CD14-positive monocyte (primary cell): ENCODE measurements at regions not wholly inside any gene's neighbourhood (a gene's known extent, or its start where the extent isn't known, plus 50 kb on each side); places are given as distances from the start of the nearest gene placed in this dataset.

Source experiments
- DNase-seq, 3 donors: peaks; one replicate each; pipeline ENCODE4 v3.0.0-alpha.2; 2011 to 2022
- H2AFZ ChIP-seq: 2 replicates; pipeline ENCODE4 v1.6.0; 2012; ENCODE audit warnings: mild to moderate bottlenecking, low read depth, low read length, inconsistent platforms; ENCODE audit not compliant: insufficient read depth, poor library complexity, severe bottlenecking
- H3K27ac ChIP-seq, 2 donors: 1 replicate in 1 of 2; 2 replicates in 1 of 2; pipeline ENCODE4 v1.5.1; 2012 to 2013; ENCODE audit warnings: low read length in 2 of 2, control low read depth in 1 of 2, inconsistent platforms in 1 of 2, low read depth in 1 of 2, mild to moderate bottlenecking in 1 of 2
- H3K27me3 ChIP-seq, 2 donors: one replicate each; pipeline versions ENCODE4 v1.6.0 to v1.6.1; 2011 to 2013; ENCODE audit warnings: low read length in 2 of 2; ENCODE audit not compliant: control insufficient read depth in 2 of 2, insufficient read depth in 2 of 2
- H3K36me3 ChIP-seq, 2 donors: replicated peaks in 1 of 2; 1 replicate in 1 of 2; 2 replicates in 1 of 2; pipeline versions ENCODE4 v1.5.1 to v1.6.1; 2012 to 2013; ENCODE audit warnings: low read length in 2 of 2, control low read depth in 1 of 2, inconsistent platforms in 1 of 2, mild to moderate bottlenecking in 1 of 2; ENCODE audit not compliant: insufficient read depth in 2 of 2, control insufficient read depth in 1 of 2
- H3K4me1 ChIP-seq, 2 donors: 1 replicate in 1 of 2; 2 replicates in 1 of 2; pipeline versions ENCODE4 v1.5.1 to v1.6.1; 2012 to 2013; ENCODE audit warnings: low read length in 2 of 2, control low read depth in 1 of 2, inconsistent platforms in 1 of 2, mild to moderate bottlenecking in 1 of 2, moderate library complexity in 1 of 2; ENCODE audit not compliant: insufficient read depth in 2 of 2, control insufficient read depth in 1 of 2
- H3K4me2 ChIP-seq: replicated peaks from 2 replicates; pipeline ENCODE3; 2012; ENCODE audit warnings: low read length, moderate library complexity, mild to moderate bottlenecking; ENCODE audit not compliant: poor library complexity, severe bottlenecking; ENCODE audit errors: extremely low read depth
- H3K4me3 ChIP-seq, 3 experiments: fragments of 200-600 bp in 1 of 3; sonication (generic) in 1 of 3; replicated peaks in 1 of 3; 1 replicate in 2 of 3; 2 replicates in 1 of 3; pipeline ENCODE4 v1.5.1; 2011 to 2013; ENCODE audit warnings: low read length in 3 of 3, mild to moderate bottlenecking in 3 of 3, control low read depth in 2 of 3, low read depth in 2 of 3, inconsistent platforms in 1 of 3, moderate library complexity in 1 of 3
- H3K79me2 ChIP-seq: 2 replicates; pipeline ENCODE4 v1.6.0; 2012; ENCODE audit warnings: mild to moderate bottlenecking, control low read depth, inconsistent platforms, low read length, moderate library complexity; ENCODE audit not compliant: insufficient read depth
- H3K9ac ChIP-seq: 2 replicates; pipeline ENCODE4 v1.6.0; 2017; ENCODE audit warnings: low read length, mild to moderate bottlenecking; ENCODE audit not compliant: insufficient read depth, poor library complexity, severe bottlenecking
- H3K9me3 ChIP-seq, 2 donors: replicated peaks in 1 of 2; 1 replicate in 1 of 2; 2 replicates in 1 of 2; pipeline versions ENCODE4 v1.5.1 to v1.6.1; 2012 to 2013; ENCODE audit warnings: low read length in 2 of 2, control low read depth in 1 of 2; ENCODE audit not compliant: control insufficient read depth in 1 of 2, insufficient read depth in 1 of 2
- H4K20me1 ChIP-seq: 2 replicates; pipeline ENCODE4 v1.6.0; 2012; ENCODE audit warnings: mild to moderate bottlenecking, low read length, control low read depth, moderate library complexity; ENCODE audit not compliant: insufficient read depth
- H3K27ac Mint-ChIP-seq, 7 donors: one replicate each; pipeline ENCODE4 v1.8.0; 2020; ENCODE audit warnings: mild to moderate bottlenecking in 7 of 7, mixed read lengths in 7 of 7, moderate library complexity in 6 of 7, inconsistent platforms in 2 of 7
- H3K27me3 Mint-ChIP-seq, 3 donors: one replicate each; pipeline ENCODE4 v1.8.0; 2021 to 2022; ENCODE audit warnings: low read depth in 3 of 3, mild to moderate bottlenecking in 3 of 3, mixed read lengths in 3 of 3, moderate library complexity in 3 of 3, inconsistent platforms in 1 of 3
- H3K36me3 Mint-ChIP-seq, 2 donors: one replicate each; pipeline ENCODE4 v1.8.0; 2020; ENCODE audit warnings: mixed read lengths in 2 of 2, inconsistent platforms in 1 of 2, mild to moderate bottlenecking in 1 of 2
- H3K4me1 Mint-ChIP-seq: one replicate; pipeline ENCODE4 v1.8.0; 2020; ENCODE audit warnings: mild to moderate bottlenecking, mixed read lengths
- H3K4me3 Mint-ChIP-seq, 2 donors: one replicate each; pipeline ENCODE4 v1.8.0; 2020; ENCODE audit warnings: mild to moderate bottlenecking in 2 of 2, mixed read lengths in 2 of 2, moderate library complexity in 1 of 2
- H3K9me3 Mint-ChIP-seq, 7 donors: one replicate each; pipeline ENCODE4 v1.8.0; 2020 to 2022; ENCODE audit warnings: mixed read lengths in 7 of 7, mild to moderate bottlenecking in 6 of 7, moderate library complexity in 6 of 7, inconsistent platforms in 2 of 7
- WGBS: methylation state at CpG from one replicate; pipeline ENCODE4 v1.1.5; 2013; ENCODE audit warnings: missing lambda C conversion rate; ENCODE audit not compliant: insufficient coverage; 5-methylcytosine and 5-hydroxymethylcytosine counted together
- intact Hi-C, 2 donors: fragments of 100-400 bp; cut with micrococcal nuclease; formaldehyde crosslinking; loops; one replicate each; pipeline versions ENCODE4 v1.15.0 to v1.15.1; 2023
- TF ChIP-seq, protein P1 (sequence below): fragments of 200-600 bp; IDR thresholded peaks from one replicate; pipeline ENCODE4 v1.8.0; 2022; ENCODE audit warnings: antibody characterized with exemption, mild to moderate bottlenecking

DNA sequence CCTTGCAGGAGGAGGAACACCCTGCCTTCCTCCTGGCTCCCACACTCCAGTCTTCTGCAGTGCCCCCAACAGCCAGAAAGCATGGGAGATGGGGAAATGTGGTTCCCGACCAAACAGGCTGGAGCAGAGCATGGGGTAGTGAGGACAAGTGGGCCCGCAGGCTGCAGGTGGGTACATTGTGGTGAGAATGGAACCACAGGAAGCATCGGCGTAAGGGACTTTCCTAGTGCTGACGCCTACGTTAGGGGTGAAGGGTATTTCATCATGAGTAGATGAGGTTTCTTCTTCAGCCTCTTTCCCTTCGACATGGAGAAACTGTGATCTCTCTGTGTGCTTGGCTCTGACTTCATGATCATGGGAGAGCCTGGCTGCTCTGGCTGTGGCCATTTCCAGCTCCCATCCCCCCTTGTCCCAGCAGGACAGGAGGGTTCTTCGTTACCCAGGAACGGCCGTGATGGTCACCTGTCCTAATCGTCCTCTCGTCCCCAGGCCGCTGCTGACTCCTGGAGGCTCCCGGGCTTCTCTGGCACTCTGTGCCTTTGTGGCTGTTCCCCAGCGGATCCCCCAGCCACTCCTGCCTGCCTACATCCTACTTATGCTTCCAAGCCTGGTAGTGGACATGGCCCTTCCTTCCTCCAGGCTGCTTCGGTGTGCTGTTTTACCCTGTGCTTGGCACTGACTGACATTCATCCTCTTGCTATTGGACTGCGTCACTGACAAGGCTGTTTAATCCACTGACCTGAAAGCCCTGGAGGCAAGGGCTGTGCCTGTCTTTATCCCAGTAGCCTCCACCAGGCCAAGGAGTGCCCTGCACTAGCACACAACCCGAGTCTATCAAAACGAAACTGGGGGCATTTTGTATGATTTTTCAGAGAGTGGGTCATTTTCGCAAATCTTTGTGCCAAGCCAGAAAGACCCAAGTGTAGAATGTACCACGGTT, 65.2 kb upstream of the CECR2 start:
- Mint-ChIP-seq H3K4me1 (no peaks in the 10 kb centered on the region), H3K4me3 (no peak overlapping the region), H3K27me3 (peaks cover 0 to 2% (median 1%) of the 10 kb centered on the region in 3 donors), H3K27ac (peak overlapping the region in 2 of 7 donors; percentile 15 to 44), H3K9me3 (peaks cover 0 to 8% (median 5%) of the 10 kb centered on the region in 7 donors), H3K36me3 (no peaks in the 10 kb centered on the region)
- no peaks in the 10 kb centered on the region for H3K79me2 ChIP-seq
- no peak overlapping the region for H3K9ac ChIP-seq
- TF ChIP-seq, protein P1, sequence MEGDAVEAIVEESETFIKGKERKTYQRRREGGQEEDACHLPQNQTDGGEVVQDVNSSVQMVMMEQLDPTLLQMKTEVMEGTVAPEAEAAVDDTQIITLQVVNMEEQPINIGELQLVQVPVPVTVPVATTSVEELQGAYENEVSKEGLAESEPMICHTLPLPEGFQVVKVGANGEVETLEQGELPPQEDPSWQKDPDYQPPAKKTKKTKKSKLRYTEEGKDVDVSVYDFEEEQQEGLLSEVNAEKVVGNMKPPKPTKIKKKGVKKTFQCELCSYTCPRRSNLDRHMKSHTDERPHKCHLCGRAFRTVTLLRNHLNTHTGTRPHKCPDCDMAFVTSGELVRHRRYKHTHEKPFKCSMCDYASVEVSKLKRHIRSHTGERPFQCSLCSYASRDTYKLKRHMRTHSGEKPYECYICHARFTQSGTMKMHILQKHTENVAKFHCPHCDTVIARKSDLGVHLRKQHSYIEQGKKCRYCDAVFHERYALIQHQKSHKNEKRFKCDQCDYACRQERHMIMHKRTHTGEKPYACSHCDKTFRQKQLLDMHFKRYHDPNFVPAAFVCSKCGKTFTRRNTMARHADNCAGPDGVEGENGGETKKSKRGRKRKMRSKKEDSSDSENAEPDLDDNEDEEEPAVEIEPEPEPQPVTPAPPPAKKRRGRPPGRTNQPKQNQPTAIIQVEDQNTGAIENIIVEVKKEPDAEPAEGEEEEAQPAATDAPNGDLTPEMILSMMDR, result no peak
- 72% methylated on average over 16 of the region's 21 CpGs for WGBS
- H3K27me3 ChIP-seq, result no peaks in the 10 kb centered on the region
- no peaks in the 10 kb centered on the region for H3K36me3 ChIP-seq
- H3K4me3 ChIP-seq, result no peak overlapping the region
- no peak overlapping the region for H3K27ac ChIP-seq
- peak in 1 of 3 donors; percentile 45 for DNase-seq
- no peaks in the 10 kb centered on the region for H3K4me1 ChIP-seq
- intact Hi-C loops, result no loop called here
- H3K9me3 ChIP-seq, result no peaks in the 10 kb centered on the region
- H2AFZ ChIP-seq, result no peak overlapping the region
- H4K20me1 ChIP-seq, result no peaks in the 10 kb centered on the region
- H3K4me2 ChIP-seq, result no peak overlapping the region

DNA sequence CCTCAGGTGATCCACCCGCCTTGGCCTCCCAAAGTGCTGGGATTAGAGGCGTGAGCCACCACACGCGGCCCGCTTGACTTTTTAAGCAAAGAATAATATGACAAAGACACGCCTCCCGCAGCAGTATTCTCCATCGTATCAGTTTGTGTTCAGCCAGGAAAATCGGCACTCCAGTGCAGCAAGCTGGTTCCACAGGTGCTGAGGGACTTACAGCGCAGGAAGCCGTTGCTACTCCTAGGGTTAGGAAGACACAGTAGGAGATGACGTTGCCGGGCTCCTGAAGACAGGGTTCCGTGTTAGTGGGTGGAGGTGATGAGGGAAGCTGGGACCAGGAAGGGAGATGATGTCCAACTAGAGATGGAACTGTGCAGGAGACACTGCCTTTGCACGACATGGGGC, 65.8 kb upstream of the CECR2 start:
- Histone ChIP-seq H3K4me1 (no peaks in the 10 kb centered on the region), H4K20me1 (no peaks in the 10 kb centered on the region), H3K9me3 (no peaks in the 10 kb centered on the region), H3K4me3 (no peak overlapping the region), H3K9ac (no peak overlapping the region), H3K36me3 (no peaks in the 10 kb centered on the region), H3K4me2 (no peak overlapping the region), H3K27ac (no peak overlapping the region), H3K79me2 (no peaks in the 10 kb centered on the region), H3K27me3 (no peaks in the 10 kb centered on the region), H2AFZ (no peak overlapping the region)
- no peak overlapping the region for H3K4me3 Mint-ChIP-seq
- H3K4me1 Mint-ChIP-seq, result no peaks in the 10 kb centered on the region
- 97% methylated on average over 9 of the region's 15 CpGs for WGBS
- peaks cover 0 to 4% (median 2%) of the 10 kb centered on the region in 3 donors for H3K27me3 Mint-ChIP-seq
- intact Hi-C loops, result no loop called here
- H3K27ac Mint-ChIP-seq, result peak overlapping the region in 2 of 7 donors; percentile 24 to 44
- H3K36me3 Mint-ChIP-seq, result no peaks in the 10 kb centered on the region
- TF ChIP-seq, protein P1, result no peak
- no peak for DNase-seq
- H3K9me3 Mint-ChIP-seq, result peaks cover 0 to 9% (median 7%) of the 10 kb centered on the region in 7 donors
